ENCODE measurements at regions not wholly inside any gene's neighbourhood (a gene's known extent, or its start where the extent isn't known, plus 50 kb on each side); places are given as distances from the start of the nearest gene placed in this dataset.

DNA sequence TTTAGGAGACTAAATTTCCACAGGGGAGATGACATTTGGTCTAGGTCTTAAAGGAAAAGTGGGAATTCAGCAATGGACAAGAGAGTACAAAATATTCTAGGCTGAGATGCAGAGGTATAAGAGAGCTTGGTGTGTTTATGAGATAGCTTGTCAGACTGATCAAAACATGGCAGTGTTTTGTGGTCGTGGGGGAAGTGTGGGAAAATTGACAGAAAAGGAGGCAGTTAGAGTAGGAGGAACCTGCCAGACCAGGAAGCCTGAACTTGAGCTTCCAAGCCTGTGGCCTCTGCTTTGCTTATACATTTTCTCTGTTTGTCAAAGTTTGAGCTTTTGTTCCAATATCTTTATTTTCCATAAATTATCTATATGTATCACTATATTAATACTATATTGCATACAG lies 69.5 kb upstream of the MAP3K7 start:
- no peak for FAIRE-seq

DNA sequence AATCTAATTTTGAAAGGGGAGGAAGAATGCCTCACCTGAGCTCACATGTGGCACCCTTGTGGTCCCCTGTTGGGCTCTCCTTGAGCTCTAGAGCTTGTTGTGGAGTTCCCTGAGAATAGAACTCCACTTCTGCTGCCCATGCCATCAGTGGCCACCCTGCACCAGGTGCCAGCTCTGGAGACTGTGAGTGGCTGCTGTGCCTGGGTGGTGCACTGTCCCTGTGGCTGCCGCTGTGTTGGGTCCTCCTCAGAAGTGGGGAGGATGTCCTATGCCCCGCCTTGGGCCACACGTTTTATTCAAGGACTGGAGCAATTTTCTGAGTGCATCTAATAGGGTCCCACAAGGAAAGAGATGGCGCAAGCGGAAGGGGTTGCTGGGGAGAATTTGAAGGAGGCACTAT lies 67.9 kb upstream of the MAP3K7 start:
- TF ChIP-seq POLR2A (IDR thresholded peaks at IDR 0.05; ENCODE audit: low read depth, low read length): no peak
- no peak for TF ChIP-seq TAF1 (IDR thresholded peaks at IDR 0.05; ENCODE audit: borderline replicate concordance, low read depth, low read length)
- FAIRE-seq: no peak

More for the DNA sequence above, 69.5 kb upstream of the MAP3K7 start:
- DNase-seq (ENCODE audit: insufficient read length): no peak
- TF ChIP-seq POLR2A (IDR thresholded peaks at IDR 0.05; ENCODE audit: low read depth, low read length): no peak
- no peak for TF ChIP-seq POLR2AphosphoS5 (IDR thresholded peaks at IDR 0.05; ENCODE audit: low read depth, low read length)
- TF ChIP-seq TAF1 (IDR thresholded peaks at IDR 0.05; ENCODE audit: borderline replicate concordance, low read depth, low read length): no peak

DNA sequence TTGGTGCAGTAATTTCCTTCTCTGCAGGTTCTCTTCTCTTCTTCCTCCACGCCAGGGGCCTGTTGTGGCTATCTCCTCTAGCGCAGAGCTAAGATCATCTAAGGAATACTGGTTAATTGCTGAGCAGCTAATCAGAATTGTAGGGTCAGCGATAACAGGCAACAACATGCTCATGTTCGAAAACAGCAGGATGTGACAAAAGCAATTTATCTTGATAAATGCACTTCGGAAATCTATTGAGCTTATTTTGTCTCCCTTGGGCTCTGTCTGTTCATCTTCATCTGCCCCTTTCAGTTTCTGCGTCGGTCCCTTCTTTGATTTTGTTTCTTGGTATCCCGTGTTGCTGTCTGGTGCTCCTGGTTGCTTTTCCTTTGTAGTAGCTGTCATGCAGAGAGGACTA lies 67.3 kb upstream of the MAP3K7 start:
- TF ChIP-seq POLR2A (IDR thresholded peaks at IDR 0.05; ENCODE audit: low read depth, low read length) (no peak), POLR2AphosphoS5 (IDR thresholded peaks at IDR 0.05; ENCODE audit: low read depth, low read length) (no peak), TAF1 (IDR thresholded peaks at IDR 0.05; ENCODE audit: borderline replicate concordance, low read depth, low read length) (no peak)
- FAIRE-seq (no peak), DNase-seq (ENCODE audit: insufficient read length) (no peak)

More for the DNA sequence above, 67.9 kb upstream of the MAP3K7 start:
- no peak for DNase-seq (ENCODE audit: insufficient read length)

DNA sequence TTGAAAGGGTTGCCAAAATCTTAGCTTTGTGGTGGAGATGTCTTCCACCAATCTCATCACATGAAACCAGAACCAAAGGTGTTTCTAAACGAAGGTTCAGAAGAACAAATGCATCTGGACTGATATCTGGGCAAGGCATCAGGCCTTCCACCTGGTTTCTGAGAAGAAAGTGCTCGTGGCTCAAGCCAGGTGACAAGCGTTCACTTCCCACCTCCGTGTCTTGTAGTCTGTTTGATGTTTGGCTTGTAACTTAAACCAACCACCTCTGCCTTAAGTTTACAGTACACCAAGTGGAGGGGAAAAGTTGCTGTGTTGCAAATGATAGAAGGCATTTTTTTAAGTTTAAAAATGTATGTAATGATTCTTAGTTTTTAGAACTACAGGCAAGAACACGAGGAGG lies 66.9 kb upstream of the MAP3K7 start:
- TF ChIP-seq TAF1 (IDR thresholded peaks at IDR 0.05; ENCODE audit: borderline replicate concordance, low read depth, low read length) (no peak), POLR2A (IDR thresholded peaks at IDR 0.05; ENCODE audit: low read depth, low read length) (no peak), POLR2AphosphoS5 (IDR thresholded peaks at IDR 0.05; ENCODE audit: low read depth, low read length) (no peak)
- no peak for FAIRE-seq
- DNase-seq (ENCODE audit: insufficient read length): no peak

DNA sequence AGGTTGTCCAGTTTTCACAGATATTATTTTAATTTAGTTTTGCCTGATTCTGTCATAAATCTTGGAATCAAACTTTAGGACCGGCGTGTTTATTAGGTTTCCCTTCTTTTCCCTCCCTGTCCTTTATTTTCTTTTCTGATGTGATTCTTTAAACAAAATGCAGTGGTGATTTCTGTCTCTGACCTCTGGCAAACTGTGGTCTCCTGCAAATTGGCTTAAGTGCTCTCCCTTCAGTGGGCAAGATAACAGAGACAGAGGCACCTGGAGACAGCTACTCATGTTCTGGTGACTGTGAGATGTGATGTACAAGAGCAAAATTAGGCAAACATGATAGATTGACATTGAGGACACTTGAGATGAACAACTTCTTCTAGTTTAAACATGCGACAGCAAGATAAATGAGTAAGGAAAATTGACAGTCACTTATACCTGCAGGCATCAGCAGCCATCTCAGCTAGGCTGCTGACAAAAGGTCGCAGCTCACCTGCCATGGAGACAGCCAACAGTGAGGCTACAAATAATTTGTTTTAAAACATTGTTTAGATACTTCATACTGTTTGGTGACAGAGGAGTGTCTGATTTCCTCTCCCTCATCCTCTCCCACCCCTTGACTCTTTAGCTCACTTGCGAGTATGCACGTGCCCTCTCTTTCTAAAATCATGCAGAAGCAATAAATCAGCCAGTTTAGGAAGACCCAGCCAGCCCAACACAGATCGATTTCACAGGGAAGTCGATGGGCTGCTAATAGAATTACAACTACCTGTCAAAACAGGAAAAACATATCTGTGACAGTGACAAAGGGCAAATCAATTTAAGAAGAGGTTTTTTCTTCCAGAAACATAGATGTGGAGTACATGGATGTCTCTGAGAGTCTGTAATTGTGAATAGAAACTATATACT lies 63.4 kb upstream of the MAP3K7 start:
- no peak for FAIRE-seq
- no peak for DNase-seq (ENCODE audit: insufficient read length)

DNA sequence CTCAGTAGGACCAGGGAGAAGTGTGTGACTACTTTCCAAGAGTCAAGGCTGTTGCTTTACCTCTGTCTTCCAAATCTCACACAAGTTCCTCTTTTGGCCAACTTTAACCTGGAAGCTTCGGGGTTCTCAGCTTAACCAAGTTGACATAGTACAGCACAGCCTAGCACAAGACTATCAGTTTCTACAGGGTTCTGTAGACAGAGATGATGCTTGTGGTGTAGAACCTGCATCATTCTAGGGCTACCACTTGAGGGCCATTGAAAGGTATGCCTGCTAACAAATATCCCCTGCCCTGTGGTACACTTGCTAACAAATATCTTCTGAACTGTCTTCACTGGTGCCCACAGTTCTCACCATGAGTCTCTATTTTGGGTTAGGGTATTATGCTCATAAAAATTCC lies 62.0 kb upstream of the MAP3K7 start:
- TF ChIP-seq POLR2A (IDR thresholded peaks at IDR 0.05; ENCODE audit: low read depth, low read length) (no peak), TAF1 (IDR thresholded peaks at IDR 0.05; ENCODE audit: borderline replicate concordance, low read depth, low read length) (no peak), POLR2AphosphoS5 (IDR thresholded peaks at IDR 0.05; ENCODE audit: low read depth, low read length) (no peak)
- no peak for DNase-seq (ENCODE audit: insufficient read length)
- no peak for FAIRE-seq

More for the DNA sequence above, 63.4 kb upstream of the MAP3K7 start:
- TF ChIP-seq TAF1 (IDR thresholded peaks at IDR 0.05; ENCODE audit: borderline replicate concordance, low read depth, low read length): no peak
- TF ChIP-seq POLR2AphosphoS5 (IDR thresholded peaks at IDR 0.05; ENCODE audit: low read depth, low read length): no peak
- no peak for TF ChIP-seq POLR2A (IDR thresholded peaks at IDR 0.05; ENCODE audit: low read depth, low read length)

DNA sequence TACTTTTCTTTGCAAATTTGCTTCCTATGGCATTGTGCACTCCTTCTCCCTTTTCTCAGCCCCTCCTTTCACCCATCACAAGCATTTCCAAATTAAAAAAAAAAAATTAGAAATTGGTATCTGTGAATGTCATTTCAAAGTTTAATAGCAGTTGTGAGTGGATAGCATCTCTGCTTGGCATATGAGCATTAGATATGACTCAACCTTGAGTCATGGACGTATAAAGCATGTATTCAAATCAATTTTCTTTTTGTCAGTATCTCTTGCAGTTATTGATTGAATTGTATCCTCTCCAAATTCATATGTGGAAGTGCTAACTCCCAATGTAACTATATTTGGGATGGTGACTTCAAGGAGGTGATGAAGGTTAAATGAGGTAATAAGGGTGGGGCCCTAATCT lies 60.1 kb upstream of the MAP3K7 start:
- DNase-seq (ENCODE audit: insufficient read length) (no peak), FAIRE-seq (no peak)
- TF ChIP-seq POLR2A (IDR thresholded peaks at IDR 0.05; ENCODE audit: low read depth, low read length) (no peak), TAF1 (IDR thresholded peaks at IDR 0.05; ENCODE audit: borderline replicate concordance, low read depth, low read length) (no peak)

DNA sequence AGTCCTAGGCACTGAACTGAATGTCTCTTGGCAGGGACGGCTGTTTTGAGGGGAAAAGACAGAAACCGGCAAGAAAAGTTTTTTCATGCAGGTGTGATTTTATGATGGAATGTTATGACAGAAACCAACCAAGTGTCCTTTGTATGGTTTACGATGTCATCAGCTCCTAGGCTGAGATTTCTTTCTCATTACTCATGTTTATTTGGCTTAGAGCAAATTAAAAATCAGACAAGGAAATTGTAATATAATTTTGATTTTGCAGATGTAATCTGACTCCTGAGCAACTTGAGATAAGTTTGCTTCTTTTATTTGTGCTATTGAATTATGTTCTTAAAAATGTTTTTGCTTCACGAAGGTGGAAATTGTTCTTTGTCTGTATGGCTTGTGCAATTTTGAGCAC lies 58.8 kb upstream of the MAP3K7 start:
- TF ChIP-seq TAF1 (IDR thresholded peaks at IDR 0.05; ENCODE audit: borderline replicate concordance, low read depth, low read length) (no peak), POLR2A (IDR thresholded peaks at IDR 0.05; ENCODE audit: low read depth, low read length) (no peak), POLR2AphosphoS5 (IDR thresholded peaks at IDR 0.05; ENCODE audit: low read depth, low read length) (no peak)
- DNase-seq (ENCODE audit: insufficient read length): no peak
- FAIRE-seq: no peak

DNA sequence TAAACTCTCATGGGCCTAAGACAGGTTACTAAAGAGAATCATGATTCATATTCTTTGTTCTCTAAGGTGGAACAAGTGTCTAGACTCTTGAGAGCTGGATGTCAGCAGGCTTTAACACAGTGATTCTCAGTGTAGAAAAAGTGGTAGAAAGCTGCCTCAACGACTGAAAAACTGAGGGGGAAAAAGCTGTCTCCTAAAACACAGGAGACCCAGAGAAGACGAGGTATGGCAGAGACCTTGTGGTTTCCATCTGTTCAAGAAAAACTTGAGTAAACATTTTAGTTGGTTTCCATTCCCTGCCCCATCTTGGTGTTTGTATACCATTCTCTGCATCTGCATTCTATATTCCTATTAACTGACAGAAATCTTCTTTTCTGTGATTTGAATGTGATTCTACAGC lies 57.6 kb upstream of the MAP3K7 start:
- FAIRE-seq: no peak
- TF ChIP-seq TAF1 (IDR thresholded peaks at IDR 0.05; ENCODE audit: borderline replicate concordance, low read depth, low read length) (no peak), POLR2AphosphoS5 (IDR thresholded peaks at IDR 0.05; ENCODE audit: low read depth, low read length) (no peak), POLR2A (IDR thresholded peaks at IDR 0.05; ENCODE audit: low read depth, low read length) (no peak)
- no peak for DNase-seq (ENCODE audit: insufficient read length)

DNA sequence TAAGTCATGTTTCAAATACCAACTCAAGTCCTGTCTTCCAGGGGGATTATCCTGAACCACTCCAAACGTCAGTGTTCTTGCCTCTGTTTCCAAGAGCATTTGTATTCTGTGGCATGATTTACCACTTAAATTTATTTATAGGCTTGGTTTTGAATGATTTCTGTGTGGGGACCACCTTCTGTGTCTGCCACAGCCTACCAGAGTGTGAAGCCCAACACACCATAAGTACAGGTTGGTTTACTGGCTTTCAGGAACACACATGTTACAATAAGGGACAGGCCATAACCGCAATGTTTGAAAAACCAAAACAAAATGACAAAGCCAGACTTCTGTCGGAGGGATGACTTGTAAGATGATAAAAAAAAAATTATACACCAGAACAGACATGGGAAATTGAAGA lies 56.5 kb upstream of the MAP3K7 start:
- FAIRE-seq: no peak
- no peak for DNase-seq (ENCODE audit: insufficient read length)
- TF ChIP-seq POLR2AphosphoS5 (IDR thresholded peaks at IDR 0.05; ENCODE audit: low read depth, low read length) (no peak), TAF1 (IDR thresholded peaks at IDR 0.05; ENCODE audit: borderline replicate concordance, low read depth, low read length) (no peak), POLR2A (IDR thresholded peaks at IDR 0.05; ENCODE audit: low read depth, low read length) (no peak)

DNA sequence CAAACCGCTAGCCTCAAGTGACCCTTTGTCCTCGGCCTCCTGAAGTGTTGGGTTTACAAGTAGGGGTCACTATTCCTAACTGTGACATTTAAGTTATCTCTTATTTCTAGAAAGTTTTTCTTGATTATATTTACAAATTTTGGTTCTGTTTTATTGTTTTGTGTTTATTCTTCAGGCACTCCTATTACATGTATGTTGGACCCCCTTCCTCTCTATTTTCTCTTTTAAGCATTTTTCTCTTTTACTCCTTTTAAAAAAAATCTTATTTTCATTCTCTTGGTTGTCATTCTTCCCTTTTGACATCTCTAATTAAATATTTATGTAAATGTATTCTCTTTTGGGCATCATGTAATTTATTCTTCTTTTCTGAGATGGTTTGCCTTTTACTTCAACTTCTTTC lies 50.4 kb upstream of the MAP3K7 start:
- DNase-seq (ENCODE audit: insufficient read length) (no peak), FAIRE-seq (no peak)
- no peak for TF ChIP-seq POLR2AphosphoS5 (IDR thresholded peaks at IDR 0.05; ENCODE audit: low read depth, low read length)
- no peak for TF ChIP-seq TAF1 (IDR thresholded peaks at IDR 0.05; ENCODE audit: borderline replicate concordance, low read depth, low read length)
- no peak for TF ChIP-seq POLR2A (IDR thresholded peaks at IDR 0.05; ENCODE audit: low read depth, low read length)
